H1 (cell line): ENCODE measurements at regions not wholly inside any gene's neighbourhood (a gene's known extent, or its start where the extent isn't known, plus 50 kb on each side); places are given as distances from the start of the nearest gene placed in this dataset.

Source experiments
- ATF3 ChIP-seq: IDR thresholded peaks from 2 replicates; pipeline ENCODE4 v1.6.1; 2011; ENCODE audit warnings: low read depth, mild to moderate bottlenecking, low read length; ENCODE audit not compliant: insufficient read depth
- TAF7 ChIP-seq: optimal IDR thresholded peaks from 2 replicates; pipeline ENCODE3; 2011; ENCODE audit warnings: low read depth, mild to moderate bottlenecking, inconsistent platforms, low read length, moderate library complexity, borderline replicate concordance

DNA sequence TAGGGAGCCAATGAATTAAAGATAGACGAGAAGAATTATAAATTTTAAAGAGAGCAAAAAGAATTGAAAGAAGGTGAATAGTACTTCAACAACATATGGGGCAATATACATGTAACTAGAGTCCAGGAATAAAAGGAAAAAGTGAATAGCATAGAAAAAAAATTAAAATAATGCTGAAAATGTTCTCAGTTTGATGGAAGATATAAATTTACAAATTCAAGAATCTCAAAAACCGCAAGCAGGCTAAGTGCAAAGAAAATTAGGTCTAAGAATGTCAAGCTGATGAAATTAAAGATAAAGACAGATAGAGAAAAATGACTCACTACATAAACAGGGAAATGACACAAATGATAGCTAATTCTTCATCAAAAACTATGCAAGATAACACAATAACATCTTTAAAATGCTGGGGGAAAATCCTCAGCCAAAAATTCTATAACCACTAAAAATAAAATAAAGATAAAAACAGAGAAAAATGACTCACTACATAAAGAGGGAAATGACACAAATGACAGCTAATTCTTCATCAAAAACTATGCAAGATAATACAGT is 326.3 kb downstream of the TBX15 start (continued):
- TF ChIP-seq ATF3 (no peak), TAF7 (no peak)
